Adrenal gland (tissue), 9 donors: ENCODE measurements at regions not wholly inside any gene's neighbourhood (a gene's known extent, or its start where the extent isn't known, plus 50 kb on each side); places are given as distances from the start of the nearest gene placed in this dataset.

ENCODE experiments used
- DNase-seq, 7 donors: peaks; one replicate each; pipeline ENCODE4 v3.0.0-alpha.2; 2019 to 2020
- H3K27ac ChIP-seq, 5 donors: fragments of 200-600 bp; sonication (generic) in 4 of 5; 1 replicate in 3 of 5; 2 replicates in 2 of 5; pipeline versions ENCODE4 v1.5.1 to v1.8.0; 2016 to 2020; ENCODE audit warnings: mild to moderate bottlenecking in 1 of 5
- H3K27me3 ChIP-seq: fragments of 200-600 bp; 2 replicates; pipeline ENCODE4 v1.8.0; 2021
- H3K36me3 ChIP-seq, 2 donors: fragments of 200-600 bp; replicated peaks in 1 of 2; 1 replicate in 1 of 2; 2 replicates in 1 of 2; pipeline versions ENCODE4 v1.5.1 to v1.8.0; 2018 to 2022
- H3K4me1 ChIP-seq, 2 donors: fragments of 200-600 bp; replicated peaks in 1 of 2; 1 replicate in 1 of 2; 2 replicates in 1 of 2; pipeline versions ENCODE4 v1.5.1 to v1.8.0; 2018 to 2021
- H3K4me3 ChIP-seq, 4 donors: fragments of 200-600 bp; sonication (generic) in 3 of 4; one replicate each; pipeline ENCODE4 v1.5.1; 2016 to 2018
- H3K9me3 ChIP-seq, 3 donors: fragments of 200-600 bp; sonication (generic) in 1 of 3; replicated peaks in 1 of 3; 1 replicate in 2 of 3; 2 replicates in 1 of 3; pipeline versions ENCODE4 v1.5.1 to v1.8.0; 2016 to 2021
- POLR2A ChIP-seq, 2 donors: fragments of 450-650 bp; IDR thresholded peaks; one replicate each; pipeline ENCODE4 v1.6.1; 2017; ENCODE audit warnings: antibody characterized with exemption in 2 of 2, mild to moderate bottlenecking in 2 of 2, moderate library complexity in 1 of 2
- WGBS, 4 donors: extraction: QIAGEN DNeasy Blood & Tissue Kit in 2 of 4; methylation state at CpG; one replicate each; pipeline versions ENCODE4 v1.1.5 to v1.1.7; 2013 to 2017; 5-methylcytosine and 5-hydroxymethylcytosine counted together
- intact Hi-C, 2 donors: fragments of 100-400 bp; cut with DNase I; formaldehyde crosslinking; loops; one replicate each; pipeline versions ENCODE4 v1.14.1 to v1.15.0; 2022 to 2023
- TF ChIP-seq, protein P1 (sequence below), 6 experiments: fragments of 450-650 bp in 4 of 6; fragments of 200-600 bp in 2 of 6; sonication (generic) in 1 of 6; IDR thresholded peaks; 1 replicate in 5 of 6; 2 replicates in 1 of 6; pipeline versions ENCODE4 v1.5.1 to v1.8.0; 2016 to 2021; ENCODE audit warnings: antibody characterized with exemption in 6 of 6, mild to moderate bottlenecking in 2 of 6, moderate library complexity in 1 of 6
- donor health status: healthy with polysubstance abuse.
- donor health status: Bipolar disorder and iron deficiency.
- donor health status: DM: yes; HTN: yes; CAD: no.
- donor health status: DM: no; HTN: no; CAD: no.
- donor health status: DM: no; HTN: no; CAD: no.

DNA sequence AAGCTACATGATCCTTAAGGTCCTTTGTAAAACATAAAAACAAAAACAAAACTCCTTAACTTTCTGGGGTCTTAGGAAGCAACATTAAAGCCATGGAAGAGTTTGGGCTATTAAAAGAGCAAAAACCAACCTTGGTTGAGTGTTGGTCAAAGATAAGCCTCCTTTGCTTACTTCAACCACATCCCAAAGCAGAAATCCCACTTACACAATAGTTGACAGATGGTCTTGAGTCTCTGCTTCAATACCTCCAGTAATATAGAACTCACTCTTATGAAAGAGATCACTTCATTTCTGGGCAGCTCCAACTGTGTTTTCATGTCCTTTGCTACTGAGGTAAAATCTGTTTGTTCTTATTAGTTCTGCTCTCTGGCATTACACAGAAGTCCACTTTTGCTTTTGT is 125.8 kb downstream of the SLC38A4 start:
- no peak overlapping the region for H3K27ac ChIP-seq
- no peaks in the 10 kb centered on the region for H3K9me3 ChIP-seq
- no peaks in the 10 kb centered on the region for H3K36me3 ChIP-seq
- intact Hi-C loops, result no loop called here
- no peaks in the 10 kb centered on the region for H3K4me1 ChIP-seq
- DNase-seq, result no peak
- no peaks in the 10 kb centered on the region for H3K27me3 ChIP-seq
- no peak overlapping the region for H3K4me3 ChIP-seq
- TF ChIP-seq POLR2A (IDR thresholded peaks at IDR 0.05), result no peak
- TF ChIP-seq, protein P1, sequence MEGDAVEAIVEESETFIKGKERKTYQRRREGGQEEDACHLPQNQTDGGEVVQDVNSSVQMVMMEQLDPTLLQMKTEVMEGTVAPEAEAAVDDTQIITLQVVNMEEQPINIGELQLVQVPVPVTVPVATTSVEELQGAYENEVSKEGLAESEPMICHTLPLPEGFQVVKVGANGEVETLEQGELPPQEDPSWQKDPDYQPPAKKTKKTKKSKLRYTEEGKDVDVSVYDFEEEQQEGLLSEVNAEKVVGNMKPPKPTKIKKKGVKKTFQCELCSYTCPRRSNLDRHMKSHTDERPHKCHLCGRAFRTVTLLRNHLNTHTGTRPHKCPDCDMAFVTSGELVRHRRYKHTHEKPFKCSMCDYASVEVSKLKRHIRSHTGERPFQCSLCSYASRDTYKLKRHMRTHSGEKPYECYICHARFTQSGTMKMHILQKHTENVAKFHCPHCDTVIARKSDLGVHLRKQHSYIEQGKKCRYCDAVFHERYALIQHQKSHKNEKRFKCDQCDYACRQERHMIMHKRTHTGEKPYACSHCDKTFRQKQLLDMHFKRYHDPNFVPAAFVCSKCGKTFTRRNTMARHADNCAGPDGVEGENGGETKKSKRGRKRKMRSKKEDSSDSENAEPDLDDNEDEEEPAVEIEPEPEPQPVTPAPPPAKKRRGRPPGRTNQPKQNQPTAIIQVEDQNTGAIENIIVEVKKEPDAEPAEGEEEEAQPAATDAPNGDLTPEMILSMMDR (IDR thresholded peaks at IDR 0.05), result no peak

DNA sequence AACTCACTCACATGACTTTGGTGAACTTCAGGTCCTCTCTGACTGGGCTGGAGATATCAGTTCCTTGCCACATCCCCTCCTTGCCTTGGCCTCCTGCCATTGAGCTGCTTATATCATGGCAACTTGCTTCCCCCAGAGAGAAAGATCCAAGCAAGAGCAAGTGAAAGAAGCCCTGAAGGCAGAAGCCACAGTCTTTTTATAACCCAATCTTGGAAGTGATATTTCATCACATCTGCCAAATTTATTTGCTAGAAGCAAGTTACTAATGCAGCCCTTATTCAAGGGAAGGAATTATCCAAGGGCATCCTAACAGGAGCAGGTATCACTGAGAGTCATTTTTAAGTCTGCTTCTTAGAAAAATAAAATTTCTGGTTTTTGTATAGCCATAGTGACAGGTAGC is 127.8 kb downstream of the SLC38A4 start:
- no peaks in the 10 kb centered on the region for H3K9me3 ChIP-seq
- H3K4me1 ChIP-seq, result no peaks in the 10 kb centered on the region
- no peaks in the 10 kb centered on the region for H3K36me3 ChIP-seq
- no peak overlapping the region for H3K27ac ChIP-seq
- intact Hi-C loops, result no loop called here
- no peak overlapping the region for H3K4me3 ChIP-seq
- TF ChIP-seq POLR2A (IDR thresholded peaks at IDR 0.05), result no peak
- DNase-seq, result no peak
- no peaks in the 10 kb centered on the region for H3K27me3 ChIP-seq

DNA sequence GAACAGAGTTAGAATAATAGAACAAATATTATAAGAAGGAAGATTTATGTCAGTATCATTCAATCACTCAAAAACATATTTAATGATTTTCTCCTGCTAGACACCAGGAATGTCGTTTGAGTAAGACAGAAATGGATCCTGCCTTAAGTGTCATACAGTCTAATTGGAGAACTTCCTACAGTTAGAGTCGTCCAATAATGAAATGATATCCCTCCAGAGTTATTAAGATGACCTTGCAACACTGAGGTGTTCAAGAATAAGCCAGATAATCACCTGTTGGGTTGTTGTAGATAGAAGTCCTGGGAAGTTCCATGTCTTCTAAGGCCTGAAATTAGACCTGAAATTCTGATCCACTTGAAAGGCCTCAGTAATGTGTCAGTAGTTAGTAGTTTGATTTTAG is 132.3 kb downstream of the SLC38A4 start:
- TF ChIP-seq, protein P1 (IDR thresholded peaks at IDR 0.05), result no peak
- no peak for TF ChIP-seq POLR2A (IDR thresholded peaks at IDR 0.05)
- no peaks in the 10 kb centered on the region for H3K27me3 ChIP-seq
- H3K4me1 ChIP-seq, result no peaks in the 10 kb centered on the region
- WGBS, 4 donors, result 75 to 82% (median 78%) methylated on average over 2 of the region's 2 CpGs
- H3K4me3 ChIP-seq, result no peak overlapping the region
- no peak for DNase-seq
- intact Hi-C loops, result no loop called here
- no peaks in the 10 kb centered on the region for H3K9me3 ChIP-seq
- H3K36me3 ChIP-seq, result no peaks in the 10 kb centered on the region
- no peak overlapping the region for H3K27ac ChIP-seq

DNA sequence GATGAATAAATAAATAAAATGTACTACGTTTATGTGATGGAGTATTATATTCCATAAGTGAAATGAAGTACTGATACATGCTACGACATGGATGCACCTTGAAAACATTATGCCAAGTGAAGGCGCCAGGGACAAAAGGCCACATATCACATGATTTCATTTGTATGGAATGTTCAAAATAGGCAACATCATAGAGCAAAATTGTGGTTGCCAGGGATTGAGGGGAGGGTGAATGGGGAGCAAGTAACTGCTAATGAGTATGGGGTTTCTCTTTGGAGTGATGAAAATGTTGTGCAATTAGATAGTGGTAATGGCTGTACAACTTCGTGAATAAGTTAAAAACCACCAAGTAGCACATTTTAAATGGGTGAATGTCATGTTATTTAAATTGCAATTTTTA is 132.8 kb downstream of the SLC38A4 start:
- Histone ChIP-seq H3K4me1 (no peaks in the 10 kb centered on the region), H3K9me3 (no peaks in the 10 kb centered on the region), H3K27me3 (no peaks in the 10 kb centered on the region), H3K36me3 (no peaks in the 10 kb centered on the region), H3K27ac (no peak overlapping the region), H3K4me3 (no peak overlapping the region)
- intact Hi-C loops, result no loop called here
- TF ChIP-seq POLR2A (IDR thresholded peaks at IDR 0.05), result no peak
- TF ChIP-seq, protein P1 (IDR thresholded peaks at IDR 0.05), result no peak
- 81 to 86% (median 83%) methylated on average over 4 of the region's 4 CpGs for WGBS, 4 donors
- DNase-seq, result no peak

DNA sequence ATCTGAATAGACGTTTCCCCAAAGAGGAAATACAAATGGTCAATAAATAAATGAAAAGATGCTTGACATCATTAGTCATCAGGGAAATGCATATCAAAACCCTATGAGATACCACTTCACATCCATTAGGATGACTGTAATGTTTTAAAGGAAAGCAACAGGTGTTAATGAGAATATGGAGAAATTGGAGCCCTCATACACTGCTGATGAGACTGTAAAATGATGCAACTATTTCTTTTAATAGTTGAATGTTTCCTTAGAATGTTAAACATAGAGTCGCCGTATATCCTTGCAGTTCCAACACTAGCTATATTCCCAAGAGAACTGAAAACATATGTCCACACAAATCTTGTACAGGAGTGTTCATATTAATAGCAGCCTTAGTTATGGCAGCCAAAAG is 133.2 kb downstream of the SLC38A4 start:
- H3K9me3 ChIP-seq, result no peaks in the 10 kb centered on the region
- no peak for DNase-seq
- WGBS, 4 donors, result 78 to 85% (median 81%) methylated on average over 3 of the region's 3 CpGs
- H3K4me1 ChIP-seq, result no peaks in the 10 kb centered on the region
- H3K36me3 ChIP-seq, result no peaks in the 10 kb centered on the region
- no peak overlapping the region for H3K4me3 ChIP-seq
- no peak overlapping the region for H3K27ac ChIP-seq
- TF ChIP-seq POLR2A (IDR thresholded peaks at IDR 0.05), result no peak
- no peaks in the 10 kb centered on the region for H3K27me3 ChIP-seq
- intact Hi-C loops, result no loop called here
